SIG-M5 treated with dmso at 0.1 percent for 504 hours (cell line): ENCODE measurements at regions not wholly inside any gene's neighbourhood (a gene's known extent, or its start where the extent isn't known, plus 50 kb on each side); places are given as distances from the start of the nearest gene placed in this dataset.
A peak's percentile ranks its signal among the peaks of the same experiment; 100 is the strongest.

Experiments
- DNase-seq: peaks from one replicate; lab custom pipeline; 2025; ENCODE audit not compliant: unreplicated experiment; lab: John Stamatoyannopoulos, UW

GRCh38 chr20:11195899-11196558 lies 522.2 kb upstream of the JAG1 start:
- DNase-seq: no peak

DNA sequence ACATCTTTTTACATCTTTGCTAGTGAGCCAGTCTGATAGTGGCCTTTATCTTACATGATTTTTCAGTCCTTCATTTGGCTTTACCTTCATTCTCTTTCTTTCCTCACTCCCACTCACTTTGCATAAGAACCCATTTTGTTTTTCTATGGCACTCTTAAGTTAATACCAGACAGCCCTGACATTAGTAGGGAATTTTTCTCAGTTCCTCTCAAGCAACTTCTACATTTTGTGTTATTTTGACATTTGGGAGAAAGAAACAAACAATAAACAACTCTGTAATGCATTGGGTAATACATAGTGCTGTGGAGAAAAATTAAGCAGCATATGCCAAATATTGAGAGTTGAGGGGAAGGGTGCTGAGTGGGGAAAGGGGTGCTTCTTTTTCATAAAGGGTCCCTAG lies 524.1 kb upstream of the JAG1 start:
- DNase-seq: no peak

- DNase-seq: no peak
These were observed 526.6 kb upstream of the JAG1 start for GRCh38 chr20:11200423-11200822.

GRCh38 chr20:11204926-11205768 lies 531.3 kb upstream of the JAG1 start:
- peak; percentile 61 for DNase-seq

GRCh38 chr20:11205769-11206362 lies 532.1 kb upstream of the JAG1 start:
- no peak for DNase-seq

DNA sequence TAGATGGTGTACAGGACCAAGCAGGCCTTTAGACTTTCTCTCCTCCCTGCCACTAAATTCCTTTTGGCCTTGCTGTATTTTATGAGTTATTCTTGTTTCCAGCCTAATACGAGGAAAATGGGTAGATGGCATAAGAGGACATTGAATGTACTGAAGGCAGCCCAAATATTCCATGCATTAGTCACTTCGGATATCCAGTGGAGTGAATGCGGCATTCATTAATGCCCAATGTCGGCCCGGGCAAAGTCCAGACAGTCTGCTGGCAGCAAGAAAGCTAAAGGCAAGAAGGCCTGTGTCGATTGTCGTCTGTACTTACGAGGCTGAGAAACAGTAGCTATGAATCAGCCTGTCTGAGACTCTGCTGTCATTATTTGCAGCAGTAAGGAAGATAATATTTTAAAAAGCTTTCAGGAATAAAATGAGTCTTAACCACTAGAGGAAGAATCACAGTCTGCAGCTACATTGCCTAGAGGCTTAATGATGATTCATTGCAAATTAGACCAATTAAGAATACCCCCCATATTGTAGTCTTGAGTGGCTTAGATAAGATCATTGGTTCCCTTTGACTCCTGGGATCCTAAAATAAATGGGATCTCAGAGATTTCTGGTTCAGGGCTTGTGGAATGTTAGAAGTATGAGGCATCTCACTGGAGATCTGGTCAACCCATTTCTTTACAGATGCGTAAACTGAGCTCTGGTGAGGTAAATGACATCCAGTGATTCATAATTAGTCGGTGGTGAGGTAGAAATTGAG lies 534.1 kb upstream of the JAG1 start:
- DNase-seq: no peak

- no peak for DNase-seq
These were observed 536.8 kb upstream of the JAG1 start for GRCh38 chr20:11210611-11211010.

DNA sequence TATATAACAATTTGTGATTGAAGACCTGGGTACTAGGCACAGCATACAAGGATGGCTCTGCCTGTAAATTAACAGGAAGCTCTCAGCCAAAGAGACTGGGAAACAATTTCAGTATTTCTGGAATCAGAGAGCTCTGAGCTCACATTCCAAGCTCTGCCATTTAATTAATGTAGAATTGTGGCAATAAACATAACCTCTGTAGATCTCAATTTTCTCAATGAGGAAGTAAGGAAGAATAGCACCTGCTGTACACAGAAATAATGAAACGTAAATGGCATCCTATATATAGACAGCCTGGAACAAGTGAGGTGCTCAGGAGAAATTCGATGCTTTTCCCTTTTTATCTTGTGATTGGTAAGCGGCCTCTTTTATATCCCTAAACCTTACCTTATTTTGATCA lies 538.5 kb upstream of the JAG1 start:
- DNase-seq: no peak

DNA sequence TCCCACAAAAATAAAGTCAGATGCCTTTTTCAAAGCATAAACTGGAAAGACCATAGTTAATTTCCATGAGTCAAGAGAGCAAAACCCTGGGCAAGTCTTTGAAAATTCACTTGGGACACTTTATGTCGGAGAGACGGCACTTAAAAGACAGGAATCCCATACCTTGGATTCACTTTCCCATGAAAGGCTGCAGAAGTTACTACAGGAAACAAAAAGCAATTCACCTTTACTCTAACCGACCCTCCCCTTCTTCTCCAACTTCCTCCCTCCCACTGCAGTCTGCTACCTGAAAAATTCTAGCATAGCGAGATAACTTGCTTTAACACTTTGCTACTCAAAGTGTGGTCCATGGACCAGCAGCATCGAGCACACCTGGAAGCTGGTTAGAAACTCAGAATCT lies 539.1 kb upstream of the JAG1 start:
- no peak for DNase-seq

GRCh38 chr20:11214256-11214840 lies 540.5 kb upstream of the JAG1 start:
- no peak for DNase-seq

DNA sequence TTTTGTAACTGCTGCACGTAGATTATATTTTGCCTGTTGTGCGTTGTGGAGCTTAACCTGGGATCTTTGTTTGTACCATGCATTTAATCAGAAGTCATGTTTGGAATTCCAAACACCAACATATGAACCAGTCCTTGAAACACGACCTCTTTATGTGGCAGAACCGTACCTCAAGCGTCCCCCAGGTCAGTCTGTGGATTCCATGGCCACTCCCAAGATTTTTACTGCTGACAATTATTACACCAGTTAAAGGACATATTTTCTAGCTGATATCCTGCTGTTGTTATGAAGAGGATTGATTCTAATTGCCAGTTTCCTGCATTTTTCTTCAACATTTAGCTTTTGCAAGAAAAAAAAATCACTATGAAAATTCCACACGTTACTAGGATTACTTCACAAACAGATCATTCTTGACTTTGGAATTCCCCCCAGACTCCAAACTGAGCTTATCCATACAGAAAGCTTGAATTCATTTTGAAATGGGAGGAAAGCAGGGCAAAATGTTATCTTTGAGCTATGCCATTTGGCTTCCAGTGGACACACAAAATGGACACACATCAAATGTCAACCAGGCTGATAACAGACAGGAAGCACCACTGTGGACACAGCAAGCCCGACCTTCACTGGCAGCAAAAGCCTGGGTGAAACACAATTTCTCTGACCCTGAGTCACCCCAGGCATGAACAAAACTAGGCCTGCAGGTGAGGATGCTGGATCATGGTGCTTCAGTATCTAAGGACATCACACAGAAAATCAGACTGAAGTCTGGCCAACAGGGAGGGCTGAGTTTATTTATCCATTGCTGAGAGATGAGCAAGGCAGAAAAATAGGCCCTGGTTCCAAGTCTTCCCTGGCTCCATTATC lies 542.9 kb upstream of the JAG1 start:
- no peak for DNase-seq

GRCh38 chr20:11217326-11218172 lies 543.8 kb upstream of the JAG1 start:
- no peak for DNase-seq

DNA sequence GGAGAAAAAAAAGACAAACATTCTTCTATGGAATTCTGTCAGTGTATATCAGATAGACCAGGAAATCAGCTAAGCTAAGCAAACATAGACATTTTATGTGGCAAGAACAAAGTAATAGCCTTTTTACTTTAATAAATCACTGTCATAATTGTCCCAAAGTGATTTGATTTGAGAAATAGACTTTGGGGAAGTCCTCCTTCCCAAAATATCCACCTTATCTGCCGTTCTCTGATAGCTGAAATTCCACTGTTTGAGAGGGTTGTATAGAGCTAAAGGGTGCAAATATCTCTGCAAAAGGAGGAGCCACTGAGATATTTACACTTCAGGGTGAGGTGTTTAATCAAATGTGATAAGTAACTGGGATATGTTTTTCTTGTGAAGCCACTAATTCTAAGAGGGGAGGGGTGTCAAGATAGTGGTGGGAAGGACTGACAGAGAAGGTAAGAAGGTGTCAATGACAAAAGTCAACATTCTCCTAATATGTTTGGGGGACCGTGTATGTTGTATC lies 544.4 kb upstream of the JAG1 start:
- DNase-seq: no peak

DNA sequence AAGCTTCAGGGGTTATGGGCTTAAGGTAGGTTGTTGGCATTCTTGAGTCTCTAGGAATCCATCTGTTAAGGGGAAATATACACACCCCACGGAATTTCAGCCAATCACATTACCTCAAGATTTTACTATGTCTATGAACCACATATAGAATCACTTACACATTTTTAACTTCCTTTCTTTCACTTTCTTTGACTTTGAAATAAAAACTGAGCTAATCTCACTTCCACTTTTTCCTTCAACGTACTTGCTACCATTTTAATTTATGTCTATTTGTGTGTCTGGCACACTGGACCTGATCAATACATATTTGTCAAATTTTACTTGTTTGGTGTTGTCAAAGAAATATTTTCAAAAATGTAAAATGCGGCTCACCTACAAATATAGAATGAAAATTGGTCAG lies 545.4 kb upstream of the JAG1 start:
- peak; percentile 27 for DNase-seq

DNA sequence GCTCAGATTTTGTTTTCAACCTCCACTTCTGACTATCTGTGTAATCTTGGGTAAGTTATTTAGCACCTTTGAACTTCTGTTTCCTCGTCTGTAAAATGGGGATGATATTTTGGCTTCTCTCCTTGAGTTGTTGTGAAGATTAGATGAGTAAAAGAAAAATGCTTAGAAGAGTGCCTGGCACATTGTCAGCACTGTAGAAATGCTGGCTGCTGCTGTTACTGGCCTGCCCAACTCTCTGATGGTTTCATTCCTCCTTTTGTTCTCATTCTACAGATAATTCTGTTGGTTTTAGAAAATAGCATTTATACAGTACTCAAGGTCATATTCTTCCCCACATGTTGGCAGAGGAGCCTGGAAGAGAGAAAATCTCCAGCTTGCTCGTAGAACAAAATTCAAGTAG lies 547.2 kb upstream of the JAG1 start:
- no peak for DNase-seq

GRCh38 chr20:11222243-11222642 lies 548.4 kb upstream of the JAG1 start:
- DNase-seq: no peak

DNA sequence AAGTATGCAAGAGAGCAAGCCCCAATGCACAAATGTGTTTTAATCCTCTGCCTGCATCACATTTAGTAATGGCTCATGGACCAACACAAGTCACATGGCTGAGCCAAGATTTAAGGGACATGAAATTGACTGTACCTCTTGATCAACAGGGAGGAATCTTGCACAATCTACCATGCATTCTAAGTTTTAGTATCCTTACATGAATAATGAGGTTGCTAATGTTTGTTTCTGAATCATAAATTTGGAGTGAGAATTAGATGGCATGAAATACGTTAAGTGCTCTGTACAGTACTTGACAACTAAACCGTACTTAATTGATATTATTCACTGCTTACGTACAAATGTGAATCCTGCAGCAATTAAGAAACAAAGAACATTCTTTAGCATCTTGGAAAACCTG lies 553.8 kb upstream of the JAG1 start:
- no peak for DNase-seq

- DNase-seq: no peak
These were observed 556.0 kb upstream of the JAG1 start for GRCh38 chr20:11229772-11230171.

DNA sequence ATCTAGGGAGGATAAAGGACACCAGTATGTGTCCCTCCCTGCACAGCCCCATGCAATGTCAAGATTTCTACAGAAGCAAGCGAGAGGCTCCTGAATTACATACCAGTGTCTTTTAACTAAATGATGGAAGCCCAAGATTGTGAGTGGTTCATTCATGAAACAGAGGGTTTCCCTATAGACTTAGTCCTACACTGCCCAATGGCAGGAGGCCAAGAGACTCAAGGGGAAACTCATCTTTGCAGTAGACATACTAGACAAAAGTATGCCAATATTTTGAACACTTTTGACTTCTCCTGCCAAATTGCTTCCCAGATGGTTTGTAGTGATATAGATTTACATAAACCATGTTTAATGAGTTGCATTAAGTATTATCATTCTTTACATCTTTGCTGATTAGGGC lies 557.2 kb upstream of the JAG1 start:
- no peak for DNase-seq
